ENCODE measurements at regions not wholly inside any gene's neighbourhood (a gene's known extent, or its start where the extent isn't known, plus 50 kb on each side); places are given as distances from the start of the nearest gene placed in this dataset.

DNA sequence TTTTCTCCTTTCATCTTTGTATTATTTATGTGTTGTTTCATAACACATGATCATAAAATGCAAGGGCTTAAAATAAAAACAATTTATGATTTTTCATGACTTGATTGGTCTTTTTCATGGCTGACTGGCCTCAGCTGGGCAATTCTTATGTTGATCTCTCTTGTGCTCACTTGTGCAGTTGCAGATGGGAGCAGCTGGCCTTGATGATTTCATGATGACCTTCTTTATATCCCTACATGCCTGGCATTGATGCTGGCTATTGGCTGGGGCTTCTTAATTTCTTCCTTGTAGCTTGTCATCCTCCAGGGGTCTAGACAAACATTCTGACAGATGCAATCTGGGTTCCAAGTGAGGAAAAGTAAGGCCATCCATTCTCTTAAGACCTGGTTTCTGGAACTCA, 1832.8 kb upstream of the FLRT2 start:
- no peak overlapping the region for H3K27ac ChIP-seq (ENCODE audit: low read length)
- H3K27me3 ChIP-seq (ENCODE audit: control insufficient read depth, insufficient read depth, low read length): no peaks in the 10 kb centered on the region
- intact Hi-C loops (cut with micrococcal nuclease; ENCODE audit: unreplicated experiment): no loop called here
- no TSS peak for BruUV-seq (replicated peaks)
- POLR2A ChIA-PET: no interaction called here
- TF ChIP-seq, protein P1, sequence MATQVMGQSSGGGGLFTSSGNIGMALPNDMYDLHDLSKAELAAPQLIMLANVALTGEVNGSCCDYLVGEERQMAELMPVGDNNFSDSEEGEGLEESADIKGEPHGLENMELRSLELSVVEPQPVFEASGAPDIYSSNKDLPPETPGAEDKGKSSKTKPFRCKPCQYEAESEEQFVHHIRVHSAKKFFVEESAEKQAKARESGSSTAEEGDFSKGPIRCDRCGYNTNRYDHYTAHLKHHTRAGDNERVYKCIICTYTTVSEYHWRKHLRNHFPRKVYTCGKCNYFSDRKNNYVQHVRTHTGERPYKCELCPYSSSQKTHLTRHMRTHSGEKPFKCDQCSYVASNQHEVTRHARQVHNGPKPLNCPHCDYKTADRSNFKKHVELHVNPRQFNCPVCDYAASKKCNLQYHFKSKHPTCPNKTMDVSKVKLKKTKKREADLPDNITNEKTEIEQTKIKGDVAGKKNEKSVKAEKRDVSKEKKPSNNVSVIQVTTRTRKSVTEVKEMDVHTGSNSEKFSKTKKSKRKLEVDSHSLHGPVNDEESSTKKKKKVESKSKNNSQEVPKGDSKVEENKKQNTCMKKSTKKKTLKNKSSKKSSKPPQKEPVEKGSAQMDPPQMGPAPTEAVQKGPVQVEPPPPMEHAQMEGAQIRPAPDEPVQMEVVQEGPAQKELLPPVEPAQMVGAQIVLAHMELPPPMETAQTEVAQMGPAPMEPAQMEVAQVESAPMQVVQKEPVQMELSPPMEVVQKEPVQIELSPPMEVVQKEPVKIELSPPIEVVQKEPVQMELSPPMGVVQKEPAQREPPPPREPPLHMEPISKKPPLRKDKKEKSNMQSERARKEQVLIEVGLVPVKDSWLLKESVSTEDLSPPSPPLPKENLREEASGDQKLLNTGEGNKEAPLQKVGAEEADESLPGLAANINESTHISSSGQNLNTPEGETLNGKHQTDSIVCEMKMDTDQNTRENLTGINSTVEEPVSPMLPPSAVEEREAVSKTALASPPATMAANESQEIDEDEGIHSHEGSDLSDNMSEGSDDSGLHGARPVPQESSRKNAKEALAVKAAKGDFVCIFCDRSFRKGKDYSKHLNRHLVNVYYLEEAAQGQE (IDR thresholded peaks at IDR 0.05; ENCODE audit: insufficient read depth in 1 of 2, low read depth in 2 of 2, low read length in 1 of 2): no peak
- TF ChIP-seq, protein P2, sequence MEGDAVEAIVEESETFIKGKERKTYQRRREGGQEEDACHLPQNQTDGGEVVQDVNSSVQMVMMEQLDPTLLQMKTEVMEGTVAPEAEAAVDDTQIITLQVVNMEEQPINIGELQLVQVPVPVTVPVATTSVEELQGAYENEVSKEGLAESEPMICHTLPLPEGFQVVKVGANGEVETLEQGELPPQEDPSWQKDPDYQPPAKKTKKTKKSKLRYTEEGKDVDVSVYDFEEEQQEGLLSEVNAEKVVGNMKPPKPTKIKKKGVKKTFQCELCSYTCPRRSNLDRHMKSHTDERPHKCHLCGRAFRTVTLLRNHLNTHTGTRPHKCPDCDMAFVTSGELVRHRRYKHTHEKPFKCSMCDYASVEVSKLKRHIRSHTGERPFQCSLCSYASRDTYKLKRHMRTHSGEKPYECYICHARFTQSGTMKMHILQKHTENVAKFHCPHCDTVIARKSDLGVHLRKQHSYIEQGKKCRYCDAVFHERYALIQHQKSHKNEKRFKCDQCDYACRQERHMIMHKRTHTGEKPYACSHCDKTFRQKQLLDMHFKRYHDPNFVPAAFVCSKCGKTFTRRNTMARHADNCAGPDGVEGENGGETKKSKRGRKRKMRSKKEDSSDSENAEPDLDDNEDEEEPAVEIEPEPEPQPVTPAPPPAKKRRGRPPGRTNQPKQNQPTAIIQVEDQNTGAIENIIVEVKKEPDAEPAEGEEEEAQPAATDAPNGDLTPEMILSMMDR (IDR thresholded peaks at IDR 0.05): no peak
- no peak for TF ChIP-seq TCF7L2 (IDR thresholded peaks at IDR 0.05; ENCODE audit: low read depth, low read length)
- no peak for TF ChIP-seq POLR2AphosphoS5 (IDR thresholded peaks at IDR 0.05; ENCODE audit: low read depth, low read length)
- no peak for TF ChIP-seq SIN3A (IDR thresholded peaks at IDR 0.05; ENCODE audit: borderline replicate concordance, insufficient read depth, low read depth, low read length)
- H3K4me1 ChIP-seq (ENCODE audit: control insufficient read depth, insufficient read depth, low read length): no peaks in the 10 kb centered on the region
- H3K9me3 ChIP-seq (ENCODE audit: control insufficient read depth, insufficient read depth, low read depth, low read length): no peaks in the 10 kb centered on the region
- no peak for ATAC-seq
- no peak for DNase-seq (ENCODE audit: low read depth, low spot score)
- no peak overlapping the region for H3K4me3 ChIP-seq (ENCODE audit: low read depth in 2 of 2, low read length in 2 of 2)
- no peaks in the 10 kb centered on the region for H3K36me3 ChIP-seq (ENCODE audit: control insufficient read depth, insufficient read depth, low read length)
- in situ Hi-C loops (cut with HindIII; ENCODE audit: low pct_unique_long_range_greater_than_20kb, low sequenced_read_pairs): no loop called here
- CTCF ChIA-PET: no interaction called here

DNA sequence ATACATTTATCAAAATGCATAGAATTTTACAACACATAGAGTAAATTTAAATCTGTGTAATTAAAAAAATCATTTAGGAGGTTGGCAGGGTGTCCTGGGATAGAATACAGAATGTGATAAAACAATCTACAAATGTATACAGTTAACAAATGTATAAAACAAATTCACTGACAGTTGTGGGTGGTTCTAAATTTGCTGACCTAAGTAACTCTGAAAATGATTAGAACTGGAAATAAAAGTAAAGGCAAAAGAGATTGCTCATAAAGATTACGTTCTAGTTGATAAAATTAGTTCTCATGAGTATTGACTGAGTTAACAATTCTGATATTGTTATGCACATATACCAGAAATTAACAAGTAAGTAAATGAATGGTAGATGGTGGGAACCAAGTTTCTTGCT, 1827.3 kb upstream of the FLRT2 start:
- CTCF ChIA-PET: no interaction called here
- Histone ChIP-seq H3K9me3 (ENCODE audit: control insufficient read depth, insufficient read depth, low read depth, low read length) (no peaks in the 10 kb centered on the region), H3K36me3 (ENCODE audit: control insufficient read depth, insufficient read depth, low read length) (no peaks in the 10 kb centered on the region), H3K27me3 (ENCODE audit: control insufficient read depth, insufficient read depth, low read length) (no peaks in the 10 kb centered on the region), H3K27ac (ENCODE audit: low read length) (no peak overlapping the region), H3K4me3 (ENCODE audit: low read depth in 2 of 2, low read length in 2 of 2) (no peak overlapping the region), H3K4me1 (ENCODE audit: control insufficient read depth, insufficient read depth, low read length) (no peaks in the 10 kb centered on the region)
- in situ Hi-C loops (cut with HindIII; ENCODE audit: low pct_unique_long_range_greater_than_20kb, low sequenced_read_pairs) (no loop called here), intact Hi-C loops (cut with micrococcal nuclease; ENCODE audit: unreplicated experiment) (no loop called here)
- no TSS peak for BruUV-seq (replicated peaks)
- DNase-seq (ENCODE audit: low read depth, low spot score): no peak
- ATAC-seq: no peak
- POLR2A ChIA-PET: no interaction called here
- no peak for TF ChIP-seq POLR2AphosphoS5 (IDR thresholded peaks at IDR 0.05; ENCODE audit: low read depth, low read length)

DNA sequence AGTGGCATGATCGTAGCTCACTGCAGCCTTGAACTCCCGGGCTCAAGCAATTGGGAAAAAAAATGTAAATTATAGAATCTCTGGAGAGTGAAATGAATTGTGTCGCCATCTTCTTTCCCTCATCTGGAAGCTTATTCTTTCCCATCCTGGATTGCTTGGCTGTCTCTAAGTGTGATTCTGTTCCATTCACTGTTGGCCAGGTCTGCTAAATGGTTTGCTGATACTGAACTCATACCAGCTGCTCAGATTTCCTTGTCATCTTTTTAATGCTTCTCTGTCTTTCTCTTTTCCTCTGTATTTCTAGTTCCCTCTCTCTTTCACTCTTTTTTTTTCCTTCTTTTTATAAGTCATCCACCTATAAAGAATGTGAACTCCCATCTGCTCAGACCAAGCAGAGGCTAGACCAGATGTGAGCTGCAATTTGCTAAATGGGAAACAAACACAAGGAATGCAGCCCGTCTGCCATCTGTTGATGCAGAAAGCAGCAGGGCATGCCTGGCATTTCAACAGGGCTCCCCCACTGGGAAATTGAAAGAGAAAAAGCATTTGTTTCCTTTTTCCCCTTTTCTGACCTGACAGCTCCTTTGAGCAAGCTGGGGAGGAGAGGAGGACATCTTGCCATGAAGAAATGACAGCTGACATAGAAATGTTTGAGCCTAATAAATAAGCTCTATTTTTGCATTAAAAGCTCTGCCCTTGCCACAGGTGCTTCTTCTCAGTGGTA, 1823.6 kb upstream of the FLRT2 start:
- no peak overlapping the region for H3K4me3 ChIP-seq (ENCODE audit: low read depth in 2 of 2, low read length in 2 of 2)
- POLR2A ChIA-PET: no interaction called here
- ATAC-seq: no peak
- in situ Hi-C loops (cut with HindIII; ENCODE audit: low pct_unique_long_range_greater_than_20kb, low sequenced_read_pairs): no loop called here
- no peaks in the 10 kb centered on the region for H3K27me3 ChIP-seq (ENCODE audit: control insufficient read depth, insufficient read depth, low read length)
- intact Hi-C loops (cut with micrococcal nuclease; ENCODE audit: unreplicated experiment): no loop called here
- no peak for DNase-seq (ENCODE audit: low read depth, low spot score)
- BruUV-seq (replicated peaks): no TSS peak
- no peak overlapping the region for H3K27ac ChIP-seq (ENCODE audit: low read length)
- no peaks in the 10 kb centered on the region for H3K4me1 ChIP-seq (ENCODE audit: control insufficient read depth, insufficient read depth, low read length)
- TF ChIP-seq TCF7L2 (IDR thresholded peaks at IDR 0.05; ENCODE audit: low read depth, low read length) (no peak), POLR2AphosphoS5 (IDR thresholded peaks at IDR 0.05; ENCODE audit: low read depth, low read length) (no peak), SIN3A (IDR thresholded peaks at IDR 0.05; ENCODE audit: borderline replicate concordance, insufficient read depth, low read depth, low read length) (no peak)
- TF ChIP-seq, protein P2 (IDR thresholded peaks at IDR 0.05): no peak
- TF ChIP-seq, protein P1 (IDR thresholded peaks at IDR 0.05; ENCODE audit: insufficient read depth in 1 of 2, low read depth in 2 of 2, low read length in 1 of 2): no peak
- no peaks in the 10 kb centered on the region for H3K9me3 ChIP-seq (ENCODE audit: control insufficient read depth, insufficient read depth, low read depth, low read length)
- no peaks in the 10 kb centered on the region for H3K36me3 ChIP-seq (ENCODE audit: control insufficient read depth, insufficient read depth, low read length)
- CTCF ChIA-PET: no interaction called here
